ENCODE measurements at regions not wholly inside any gene's neighbourhood (a gene's known extent, or its start where the extent isn't known, plus 50 kb on each side); places are given as distances from the start of the nearest gene placed in this dataset.

DNA sequence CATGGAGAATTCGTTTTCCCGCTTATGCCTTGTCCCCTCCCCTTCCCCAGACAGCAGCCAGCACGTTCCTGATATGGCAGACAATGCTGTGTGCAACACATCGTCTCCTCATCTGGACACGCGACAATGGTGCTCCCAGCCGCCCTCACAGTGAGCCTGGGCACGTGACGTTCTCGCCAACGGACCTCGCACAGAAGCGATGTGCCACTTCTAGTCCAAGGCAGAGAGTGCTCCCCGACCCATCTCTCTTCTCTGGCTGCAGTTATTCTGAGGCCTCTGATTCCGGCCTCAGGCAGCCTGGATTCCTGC is 505.4 kb downstream of the EIPR1 start:
- no peak for ATAC-seq (ENCODE audit: low read depth)

GRCh38 chr2:2871480-2872308 is 505.9 kb downstream of the EIPR1 start:
- no peaks in the 10 kb centered on the region for H3K36me3 Mint-ChIP-seq
- no peak overlapping the region for H3K27ac Mint-ChIP-seq
- H3K4me3 Mint-ChIP-seq: no peak overlapping the region
- H3K27me3 Mint-ChIP-seq: no peaks in the 10 kb centered on the region
- no peaks in the 10 kb centered on the region for H3K9me3 Mint-ChIP-seq
- DNase-seq (ENCODE audit: low spot score in 2 of 2) (no peak), ATAC-seq (ENCODE audit: low read depth) (no peak)
- no peaks in the 10 kb centered on the region for H3K4me1 Mint-ChIP-seq

More for the DNA sequence above, 505.4 kb downstream of the EIPR1 start:
- no peaks in the 10 kb centered on the region for H3K27me3 Mint-ChIP-seq
- no peaks in the 10 kb centered on the region for H3K9me3 Mint-ChIP-seq
- no peak for DNase-seq (ENCODE audit: low spot score in 2 of 2)
- no peaks in the 10 kb centered on the region for H3K36me3 Mint-ChIP-seq
- no peak overlapping the region for H3K4me3 Mint-ChIP-seq
- H3K27ac Mint-ChIP-seq: no peak overlapping the region
- no peaks in the 10 kb centered on the region for H3K4me1 Mint-ChIP-seq

GRCh38 chr2:2870106-2870505 is 507.5 kb downstream of the EIPR1 start:
- H3K27ac Mint-ChIP-seq: no peak overlapping the region
- H3K36me3 Mint-ChIP-seq: no peaks in the 10 kb centered on the region
- ATAC-seq (ENCODE audit: low read depth): no peak
- H3K27me3 Mint-ChIP-seq: no peaks in the 10 kb centered on the region
- no peak for DNase-seq (ENCODE audit: low spot score in 2 of 2)
- no peak overlapping the region for H3K4me3 Mint-ChIP-seq
- no peaks in the 10 kb centered on the region for H3K9me3 Mint-ChIP-seq
- H3K4me1 Mint-ChIP-seq: no peaks in the 10 kb centered on the region

- Mint-ChIP-seq H3K9me3 (no peaks in the 10 kb centered on the region), H3K27ac (no peak overlapping the region), H3K36me3 (no peaks in the 10 kb centered on the region), H3K4me3 (no peak overlapping the region), H3K4me1 (no peaks in the 10 kb centered on the region), H3K27me3 (no peaks in the 10 kb centered on the region)
- DNase-seq (ENCODE audit: low spot score in 2 of 2) (no peak), ATAC-seq (ENCODE audit: low read depth) (no peak)
Observed at GRCh38 chr2:2869553-2869952, 508.1 kb downstream of the EIPR1 start.

GRCh38 chr2:2868085-2868484 is 509.5 kb downstream of the EIPR1 start:
- DNase-seq (ENCODE audit: low spot score in 2 of 2) (no peak), ATAC-seq (ENCODE audit: low read depth) (no peak)
- no peaks in the 10 kb centered on the region for H3K36me3 Mint-ChIP-seq
- H3K27me3 Mint-ChIP-seq: no peaks in the 10 kb centered on the region
- no peaks in the 10 kb centered on the region for H3K9me3 Mint-ChIP-seq
- H3K4me1 Mint-ChIP-seq: no peaks in the 10 kb centered on the region
- no peak overlapping the region for H3K27ac Mint-ChIP-seq
- no peak overlapping the region for H3K4me3 Mint-ChIP-seq

DNA sequence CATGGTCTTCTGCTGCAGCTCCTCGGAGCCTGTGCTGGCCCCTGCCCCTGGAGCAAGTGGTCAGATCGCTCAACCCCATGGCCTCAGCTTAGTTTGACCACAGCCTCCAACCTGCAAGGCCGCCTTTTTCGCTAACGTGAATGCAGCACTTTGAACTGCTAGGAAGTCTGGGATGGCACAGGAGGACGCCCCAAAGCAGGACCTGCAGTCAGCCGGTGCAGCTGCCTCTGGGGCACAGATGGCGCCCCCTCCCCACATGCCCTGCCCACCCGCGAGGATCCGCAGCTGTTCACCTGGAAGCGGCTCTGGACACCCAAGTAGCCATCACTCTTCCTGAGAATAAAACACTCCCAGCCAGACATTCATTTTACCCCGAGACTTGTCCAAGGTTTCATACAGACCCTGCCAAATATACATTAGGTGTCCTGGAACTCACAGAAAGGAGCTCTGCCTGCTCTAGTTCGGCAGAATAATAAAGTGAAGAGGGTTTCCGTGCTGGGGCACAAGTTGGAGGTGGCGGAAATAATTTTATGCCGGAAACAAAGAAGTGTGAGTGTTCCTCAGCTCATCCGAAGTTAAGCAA is 510.1 kb downstream of the EIPR1 start:
- no peaks in the 10 kb centered on the region for H3K27me3 Mint-ChIP-seq
- H3K4me3 Mint-ChIP-seq: no peak overlapping the region
- no peak for ATAC-seq (ENCODE audit: low read depth)
- H3K9me3 Mint-ChIP-seq: no peaks in the 10 kb centered on the region
- no peak overlapping the region for H3K27ac Mint-ChIP-seq
- DNase-seq (ENCODE audit: low spot score in 2 of 2): no peak
- no peaks in the 10 kb centered on the region for H3K4me1 Mint-ChIP-seq
- no peaks in the 10 kb centered on the region for H3K36me3 Mint-ChIP-seq

DNA sequence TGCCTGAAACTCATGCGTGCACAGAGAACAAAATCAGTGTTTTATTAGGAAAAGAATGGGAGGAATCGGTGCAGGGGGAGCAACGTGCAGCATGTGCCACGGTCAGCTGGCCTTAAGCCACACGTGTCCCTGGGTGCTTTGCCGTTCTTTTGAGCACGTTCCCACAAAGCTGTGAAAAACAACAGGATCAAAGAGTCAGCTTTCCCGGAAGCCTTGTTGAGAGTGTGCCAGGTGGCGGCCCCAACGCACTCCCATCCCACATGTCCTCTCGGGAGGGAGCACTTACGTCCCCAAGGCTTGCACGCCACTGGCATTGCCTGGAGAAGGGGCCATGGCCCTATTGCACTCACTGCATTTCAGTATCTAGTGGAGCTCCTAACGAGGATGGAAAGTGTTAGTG is 511.2 kb downstream of the EIPR1 start:
- H3K36me3 Mint-ChIP-seq: no peaks in the 10 kb centered on the region
- no peak overlapping the region for H3K27ac Mint-ChIP-seq
- H3K9me3 Mint-ChIP-seq: no peaks in the 10 kb centered on the region
- H3K4me1 Mint-ChIP-seq: no peaks in the 10 kb centered on the region
- no peak overlapping the region for H3K4me3 Mint-ChIP-seq
- ATAC-seq (ENCODE audit: low read depth) (no peak), DNase-seq (ENCODE audit: low spot score in 2 of 2) (no peak)
- no peaks in the 10 kb centered on the region for H3K27me3 Mint-ChIP-seq

GRCh38 chr2:2862386-2862785 is 515.2 kb downstream of the EIPR1 start:
- ATAC-seq (ENCODE audit: low read depth): no peak

GRCh38 chr2:2861666-2862240 is 515.9 kb downstream of the EIPR1 start:
- ATAC-seq (ENCODE audit: low read depth): no peak
- no peaks in the 10 kb centered on the region for H3K36me3 Mint-ChIP-seq
- DNase-seq (ENCODE audit: low spot score in 2 of 2): no peak
- no peaks in the 10 kb centered on the region for H3K4me1 Mint-ChIP-seq
- no peaks in the 10 kb centered on the region for H3K9me3 Mint-ChIP-seq
- no peak overlapping the region for H3K27ac Mint-ChIP-seq
- H3K4me3 Mint-ChIP-seq: no peak overlapping the region
- H3K27me3 Mint-ChIP-seq: no peaks in the 10 kb centered on the region

More at GRCh38 chr2:2862386-2862785, 515.2 kb downstream of the EIPR1 start:
- no peaks in the 10 kb centered on the region for H3K4me1 Mint-ChIP-seq
- no peaks in the 10 kb centered on the region for H3K9me3 Mint-ChIP-seq
- H3K4me3 Mint-ChIP-seq: no peak overlapping the region
- H3K36me3 Mint-ChIP-seq: no peaks in the 10 kb centered on the region
- no peak overlapping the region for H3K27ac Mint-ChIP-seq
- DNase-seq (ENCODE audit: low spot score in 2 of 2): no peak
- H3K27me3 Mint-ChIP-seq: no peaks in the 10 kb centered on the region

- H3K27me3 Mint-ChIP-seq: no peaks in the 10 kb centered on the region
- ATAC-seq (ENCODE audit: low read depth): no peak
- no peak for DNase-seq (ENCODE audit: low spot score in 2 of 2)
- no peaks in the 10 kb centered on the region for H3K4me1 Mint-ChIP-seq
- H3K9me3 Mint-ChIP-seq: no peaks in the 10 kb centered on the region
- no peak overlapping the region for H3K27ac Mint-ChIP-seq
- H3K36me3 Mint-ChIP-seq: no peaks in the 10 kb centered on the region
- no peak overlapping the region for H3K4me3 Mint-ChIP-seq
Observed at GRCh38 chr2:2860589-2861300, 516.9 kb downstream of the EIPR1 start.

GRCh38 chr2:2859732-2860131 is 517.9 kb downstream of the EIPR1 start:
- Mint-ChIP-seq H3K4me1 (no peaks in the 10 kb centered on the region), H3K36me3 (no peaks in the 10 kb centered on the region), H3K9me3 (no peaks in the 10 kb centered on the region), H3K4me3 (no peak overlapping the region), H3K27ac (no peak overlapping the region), H3K27me3 (no peaks in the 10 kb centered on the region)
- ATAC-seq (ENCODE audit: low read depth): no peak
- DNase-seq (ENCODE audit: low spot score in 2 of 2): no peak

GRCh38 chr2:2859164-2859563 is 518.5 kb downstream of the EIPR1 start:
- ATAC-seq (ENCODE audit: low read depth): no peak
- Mint-ChIP-seq H3K27ac (no peak overlapping the region), H3K4me1 (no peaks in the 10 kb centered on the region), H3K27me3 (no peaks in the 10 kb centered on the region), H3K9me3 (no peaks in the 10 kb centered on the region), H3K36me3 (no peaks in the 10 kb centered on the region), H3K4me3 (no peak overlapping the region)
- DNase-seq (ENCODE audit: low spot score in 2 of 2): no peak

GRCh38 chr2:2856723-2857415 is 520.7 kb downstream of the EIPR1 start:
- H3K4me1 Mint-ChIP-seq: no peaks in the 10 kb centered on the region
- no peak for ATAC-seq (ENCODE audit: low read depth)

DNA sequence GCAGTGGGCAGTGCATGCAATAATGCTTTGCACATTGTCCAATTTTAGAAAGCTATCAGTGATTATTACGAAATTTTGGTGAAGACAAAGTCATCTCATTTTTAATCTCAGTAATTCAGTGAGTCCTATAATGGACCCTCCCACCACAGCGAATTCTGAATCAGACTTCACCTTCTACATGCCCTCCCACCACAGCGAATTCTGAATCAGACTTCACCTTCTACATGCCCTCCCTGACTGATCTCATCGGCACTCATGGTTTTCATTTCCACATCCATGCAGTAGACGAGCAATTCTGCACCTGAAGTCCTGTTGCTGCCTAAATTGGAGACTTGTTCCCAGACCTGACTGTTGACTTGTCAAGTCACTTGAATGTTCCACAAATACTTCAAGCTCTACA is 522.3 kb downstream of the EIPR1 start:
- ATAC-seq (ENCODE audit: low read depth) (no peak), DNase-seq (ENCODE audit: low spot score in 2 of 2) (no peak)
- no peaks in the 10 kb centered on the region for H3K27me3 Mint-ChIP-seq
- H3K4me3 Mint-ChIP-seq: no peak overlapping the region
- no peaks in the 10 kb centered on the region for H3K4me1 Mint-ChIP-seq
- no peak overlapping the region for H3K27ac Mint-ChIP-seq
- no peaks in the 10 kb centered on the region for H3K9me3 Mint-ChIP-seq
- no peaks in the 10 kb centered on the region for H3K36me3 Mint-ChIP-seq

More at GRCh38 chr2:2856723-2857415, 520.7 kb downstream of the EIPR1 start:
- H3K27ac Mint-ChIP-seq: no peak overlapping the region
- H3K9me3 Mint-ChIP-seq: no peaks in the 10 kb centered on the region
- DNase-seq (ENCODE audit: low spot score in 2 of 2): no peak
- no peaks in the 10 kb centered on the region for H3K36me3 Mint-ChIP-seq
- H3K27me3 Mint-ChIP-seq: no peaks in the 10 kb centered on the region
- no peak overlapping the region for H3K4me3 Mint-ChIP-seq
